IPS DF 6.9 (cell line): ENCODE measurements at regions not wholly inside any gene's neighbourhood (a gene's known extent, or its start where the extent isn't known, plus 50 kb on each side); places are given as distances from the start of the nearest gene placed in this dataset.
"Not testable (repeated sequence)": the region's sequence is repeated elsewhere in the genome, so short reads cannot be mapped to it uniquely, and the experiment has no call there.

Source experiments
- DNase-seq: peaks from one replicate; pipeline ENCODE4 v3.0.0-alpha.2; 2013; ENCODE audit warnings: low read depth, low spot score
- H3K27ac ChIP-seq: one replicate; pipeline ENCODE4 v1.5.1; 2013; ENCODE audit warnings: low read length, control low read depth
- H3K27me3 ChIP-seq: 2 replicates; pipeline ENCODE4 v1.6.1; 2013; ENCODE audit warnings: mild to moderate bottlenecking, low read length; ENCODE audit not compliant: control insufficient read depth, insufficient read depth
- H3K36me3 ChIP-seq: 2 replicates; pipeline ENCODE4 v1.6.1; 2013; ENCODE audit warnings: low read length; ENCODE audit not compliant: control insufficient read depth, insufficient read depth
- H3K4me1 ChIP-seq: 2 replicates; pipeline ENCODE4 v1.6.1; 2013; ENCODE audit warnings: low read length; ENCODE audit not compliant: control insufficient read depth, insufficient read depth
- H3K4me3 ChIP-seq: 2 replicates; pipeline ENCODE4 v1.5.1; 2013; ENCODE audit warnings: mild to moderate bottlenecking, low read length
- H3K9me3 ChIP-seq: 2 replicates; pipeline ENCODE4 v1.6.1; 2013; ENCODE audit warnings: low read length, inconsistent platforms; ENCODE audit not compliant: control insufficient read depth, insufficient read depth
- WGBS: extraction: QIAGEN DNeasy Blood & Tissue Kit; methylation state at CpG from one replicate; pipeline ENCODE4 v1.1.7; 2013; ENCODE audit warnings: mixed read lengths, missing lambda C conversion rate; ENCODE audit not compliant: insufficient read length, insufficient coverage; 5-methylcytosine and 5-hydroxymethylcytosine counted together

- Histone ChIP-seq H3K9me3 (no peaks in the 10 kb centered on the region), H3K27me3 (no peaks in the 10 kb centered on the region), H3K4me1 (no peaks in the 10 kb centered on the region), H3K27ac (no peak overlapping the region), H3K4me3 (no peak overlapping the region), H3K36me3 (no peaks in the 10 kb centered on the region)
- WGBS = no CpG with 5 or more reads among the region's 1 CpG
- DNase-seq = no peak
These were observed 541.9 kb upstream of the ANO5 start for GRCh38 chr11:21650961-21651360.

- H3K9me3 ChIP-seq = no peaks in the 10 kb centered on the region
- DNase-seq = no peak
- no peaks in the 10 kb centered on the region for H3K27me3 ChIP-seq
- H3K4me3 ChIP-seq = no peak overlapping the region
- no peaks in the 10 kb centered on the region for H3K36me3 ChIP-seq
- no CpG with 5 or more reads among the region's 5 CpGs for WGBS
- H3K27ac ChIP-seq = no peak overlapping the region
- no peaks in the 10 kb centered on the region for H3K4me1 ChIP-seq
These were observed 538.9 kb upstream of the ANO5 start for GRCh38 chr11:21653951-21654421.

- no peak overlapping the region for H3K4me3 ChIP-seq
- H3K27me3 ChIP-seq = no peaks in the 10 kb centered on the region
- no peaks in the 10 kb centered on the region for H3K4me1 ChIP-seq
- no peak overlapping the region for H3K27ac ChIP-seq
- DNase-seq = no peak
- no peaks in the 10 kb centered on the region for H3K36me3 ChIP-seq
- H3K9me3 ChIP-seq = no peaks in the 10 kb centered on the region
- no CpG with 5 or more reads among the region's 4 CpGs for WGBS
These were observed 536.8 kb upstream of the ANO5 start for GRCh38 chr11:21656065-21656464.

- WGBS = 100% methylated on average over 1 of the region's 4 CpGs
- no peak for DNase-seq
These were observed 534.2 kb upstream of the ANO5 start for GRCh38 chr11:21658654-21659193.

GRCh38 chr11:21659377-21659776 lies 533.5 kb upstream of the ANO5 start:
- not testable (repeated sequence) for H3K27ac ChIP-seq, H3K9me3 ChIP-seq, H3K36me3 ChIP-seq, DNase-seq, H3K4me3 ChIP-seq, H3K27me3 ChIP-seq, H3K4me1 ChIP-seq
- WGBS = no CpG with 5 or more reads among the region's 2 CpGs

More at GRCh38 chr11:21658654-21659193, 534.2 kb upstream of the ANO5 start:
- H3K36me3 ChIP-seq = no peaks in the 10 kb centered on the region
- H3K27me3 ChIP-seq = no peaks in the 10 kb centered on the region
- no peak overlapping the region for H3K27ac ChIP-seq
- no peaks in the 10 kb centered on the region for H3K9me3 ChIP-seq
- H3K4me3 ChIP-seq = no peak overlapping the region
- no peaks in the 10 kb centered on the region for H3K4me1 ChIP-seq

GRCh38 chr11:21659961-21660360 lies 532.9 kb upstream of the ANO5 start:
- H3K27me3 ChIP-seq = no peaks in the 10 kb centered on the region
- no peak overlapping the region for H3K4me3 ChIP-seq
- H3K36me3 ChIP-seq = no peaks in the 10 kb centered on the region
- no peak for DNase-seq
- H3K9me3 ChIP-seq = no peaks in the 10 kb centered on the region
- no peak overlapping the region for H3K27ac ChIP-seq
- no peaks in the 10 kb centered on the region for H3K4me1 ChIP-seq

GRCh38 chr11:21675049-21675616 lies 517.8 kb upstream of the ANO5 start:
- no peaks in the 10 kb centered on the region for H3K27me3 ChIP-seq
- no peak for DNase-seq
- H3K9me3 ChIP-seq = no peaks in the 10 kb centered on the region
- H3K4me1 ChIP-seq = no peaks in the 10 kb centered on the region
- WGBS = no CpG with 5 or more reads among the region's 6 CpGs
- no peak overlapping the region for H3K4me3 ChIP-seq
- no peak overlapping the region for H3K27ac ChIP-seq
- H3K36me3 ChIP-seq = no peaks in the 10 kb centered on the region

- no CpG with 5 or more reads among the region's 1 CpG for WGBS
- H3K4me3 ChIP-seq = no peak overlapping the region
These were observed 505.2 kb upstream of the ANO5 start for GRCh38 chr11:21687643-21688042.

GRCh38 chr11:21704539-21704938 lies 488.3 kb upstream of the ANO5 start:
- DNase-seq = no peak
- no peaks in the 10 kb centered on the region for H3K9me3 ChIP-seq
- no peaks in the 10 kb centered on the region for H3K4me1 ChIP-seq
- WGBS = no CpG with 5 or more reads among the region's 2 CpGs
- no peaks in the 10 kb centered on the region for H3K36me3 ChIP-seq
- no peaks in the 10 kb centered on the region for H3K27me3 ChIP-seq
- H3K27ac ChIP-seq = no peak overlapping the region
- no peak overlapping the region for H3K4me3 ChIP-seq

More at GRCh38 chr11:21687643-21688042, 505.2 kb upstream of the ANO5 start:
- H3K27ac ChIP-seq = no peak overlapping the region
- H3K36me3 ChIP-seq = no peaks in the 10 kb centered on the region
- no peaks in the 10 kb centered on the region for H3K4me1 ChIP-seq
- DNase-seq = no peak
- no peaks in the 10 kb centered on the region for H3K27me3 ChIP-seq
- no peaks in the 10 kb centered on the region for H3K9me3 ChIP-seq

- no CpG with 5 or more reads among the region's 2 CpGs for WGBS
- no peaks in the 10 kb centered on the region for H3K4me1 ChIP-seq
- H3K9me3 ChIP-seq = no peaks in the 10 kb centered on the region
- no peaks in the 10 kb centered on the region for H3K27me3 ChIP-seq
- no peak overlapping the region for H3K27ac ChIP-seq
- H3K36me3 ChIP-seq = no peaks in the 10 kb centered on the region
- no peak overlapping the region for H3K4me3 ChIP-seq
- no peak for DNase-seq
These were observed 485.7 kb upstream of the ANO5 start for GRCh38 chr11:21707116-21707739.

GRCh38 chr11:21710809-21711208 lies 482.1 kb upstream of the ANO5 start:
- Histone ChIP-seq H3K4me1 (no peaks in the 10 kb centered on the region), H3K4me3 (no peak overlapping the region), H3K27me3 (no peaks in the 10 kb centered on the region), H3K9me3 (no peaks in the 10 kb centered on the region), H3K36me3 (no peaks in the 10 kb centered on the region), H3K27ac (no peak overlapping the region)
- DNase-seq = no peak
- no CpG with 5 or more reads among the region's 1 CpG for WGBS
